K562 (cell line): ENCODE measurements at regions not wholly inside any gene's neighbourhood (a gene's known extent, or its start where the extent isn't known, plus 50 kb on each side); places are given as distances from the start of the nearest gene placed in this dataset.

ENCODE experiments used
- ATAC-seq: fragments of 200-7000 bp; cut with Tn5 transposase; 3 replicates; pipeline ENCODE4 v1.9.1; 2020; ENCODE audit warnings: moderate library complexity
- BruUV-seq: library from RNA; stranded (reverse); fragments of 400-500 nt; replicated peaks from 2 replicates; lab custom pipeline; 2021; lab: Mats Ljungman, UMichigan
- CTCF ChIA-PET: fragments of 300-600 bp; formaldehyde crosslinking; extraction: SDS; loops from one replicate; lab custom pipeline; 2021; ENCODE audit warnings: low intra/inter-chr PET ratio; lab: Yijun Ruan, JAX
- POLR2A ChIA-PET: fragments of 300-600, 350-650 bp; sonication (Branson Sonifier 250); formaldehyde crosslinking; extraction: SDS; loops from one replicate; lab custom pipeline; 2021; ENCODE audit warnings: antibody characterized with exemption, inconsistent platforms; lab: Yijun Ruan, JAX
- DNase-seq, 4 experiments: peaks; one replicate each; pipeline versions ENCODE4 v3.0.0 to v3.0.0-alpha.2; 2011 to 2018; ENCODE audit warnings: low spot score in 3 of 4, mixed read lengths in 3 of 4; ENCODE audit errors: extremely low read depth in 1 of 4
- FAIRE-seq: peaks from 2 replicates; lab custom pipeline; 2011; peaks lifted over from hg19 to GRCh38; lab: Jason Lieb, UNC
- H2AFZ ChIP-seq: 2 replicates; pipeline ENCODE4 v1.6.0; 2011; ENCODE audit warnings: low read depth, low read length, control low read depth, inconsistent platforms
- H3K27ac ChIP-seq: fragments of 200-600 bp; 3 replicates; pipeline ENCODE4 v1.8.0; 2011; ENCODE audit warnings: low read depth, mild to moderate bottlenecking, control low read depth, inconsistent platforms, low read length, moderate library complexity, mixed read lengths; ENCODE audit errors: extremely low read depth
- H3K27me3 ChIP-seq, 2 experiments: fragments of 300-600 bp in 1 of 2; 2 replicates in 1 of 2; 3 replicates in 1 of 2; pipeline versions ENCODE4 v1.6.0 to v1.8.0; 2011; ENCODE audit warnings: inconsistent platforms in 2 of 2, low read length in 2 of 2, mild to moderate bottlenecking in 1 of 2, mixed read lengths in 1 of 2, moderate library complexity in 1 of 2; ENCODE audit not compliant: control insufficient read depth in 2 of 2, insufficient read depth in 2 of 2
- H3K36me3 ChIP-seq: fragments of 300-600 bp; 3 replicates; pipeline ENCODE4 v1.8.0; 2011; ENCODE audit warnings: mild to moderate bottlenecking, low read length, inconsistent platforms; ENCODE audit not compliant: control insufficient read depth, insufficient read depth
- H3K4me1 ChIP-seq, 2 experiments: fragments of 200-600 bp in 1 of 2; replicated peaks in 1 of 2; 2 replicates in 1 of 2; 3 replicates in 1 of 2; pipeline versions ENCODE4 v1.5.1 to v1.8.0; 2011; ENCODE audit warnings: inconsistent platforms in 2 of 2, low read length in 2 of 2, mild to moderate bottlenecking in 1 of 2, mixed read lengths in 1 of 2, moderate library complexity in 1 of 2; ENCODE audit not compliant: control insufficient read depth in 2 of 2, insufficient read depth in 2 of 2
- H3K4me2 ChIP-seq: 2 replicates; pipeline ENCODE4 v1.6.1; 2011; ENCODE audit warnings: low read length, control low read depth, inconsistent platforms, mixed read lengths; ENCODE audit not compliant: insufficient read depth
- H3K4me3 ChIP-seq: fragments of 200-600 bp; sonication (generic), shearing (Covaris generic); 2 replicates; pipeline ENCODE4 v1.5.1; 2016; ENCODE audit warnings: control low read depth, inconsistent platforms
- H3K79me2 ChIP-seq: fragments of 200-600 bp; 3 replicates; pipeline ENCODE4 v1.8.0; 2011; ENCODE audit warnings: low read length, inconsistent platforms; ENCODE audit not compliant: control insufficient read depth, insufficient read depth
- H3K9ac ChIP-seq, 2 experiments: 2 replicates each; pipeline versions ENCODE4 v1.6.0 to v1.6.1; 2011; ENCODE audit warnings: low read depth in 2 of 2, low read length in 2 of 2, control low read depth in 1 of 2, inconsistent platforms in 1 of 2, mild to moderate bottlenecking in 1 of 2, mixed read lengths in 1 of 2; ENCODE audit not compliant: insufficient read depth in 1 of 2
- H3K9me1 ChIP-seq: one replicate; pipeline ENCODE4 v1.6.0; 2011; ENCODE audit warnings: inconsistent platforms, mild to moderate bottlenecking, low read length, moderate library complexity; ENCODE audit not compliant: control insufficient read depth, insufficient read depth
- H3K9me3 ChIP-seq: replicated peaks from 2 replicates; pipeline ENCODE4 v1.5.1; 2011; ENCODE audit warnings: low read depth, low read length, inconsistent platforms; ENCODE audit not compliant: control insufficient read depth, insufficient read depth
- H4K20me1 ChIP-seq: replicated peaks from 2 replicates; pipeline ENCODE4 v1.6.1; 2011; ENCODE audit warnings: low read length, inconsistent platforms, mixed read lengths; ENCODE audit not compliant: control insufficient read depth, insufficient read depth
- ZNF561 ChIP-seq: fragments of 450-650 bp; formaldehyde crosslinking; conservative IDR thresholded peaks from 2 replicates; pipeline ENCODE4 v1.4.0; 2020; ENCODE audit warnings: mild to moderate bottlenecking, moderate library complexity
- WGBS: fragments of 100-300 bp; shearing (Covaris generic); methylation state at CpG from one replicate; pipeline ENCODE4 v1.1.6; 2016; ENCODE audit warnings: low coverage, mixed read lengths; ENCODE audit not compliant: insufficient coverage; ENCODE audit errors: missing lambda C conversion rate; 5-methylcytosine and 5-hydroxymethylcytosine counted together
- in situ Hi-C: fragments of 300-500 bp; cut with MboI; formaldehyde crosslinking; loops from 4 replicates; pipeline ENCODE4 v1.15.0; 2018; ENCODE audit warnings: inconsistent platforms, mixed read lengths
- intact Hi-C: fragments of 100-400 bp; cut with micrococcal nuclease; formaldehyde crosslinking; loops from 2 replicates; pipeline ENCODE4 v1.14.2; 2022
- TF ChIP-seq, protein P1 (sequence below), 3 experiments: IDR thresholded peaks in 2 of 3; conservative IDR thresholded peaks in 1 of 3; 2 replicates each; pipeline ENCODE4 v1.5.1; 2011 to 2012; ENCODE audit warnings: low read length in 3 of 3, mild to moderate bottlenecking in 3 of 3, control low read depth in 2 of 3, improper control_type of control experiment in 1 of 3, inconsistent platforms in 1 of 3, low read depth in 1 of 3, mixed read lengths in 1 of 3, moderate library complexity in 1 of 3; ENCODE audit not compliant: insufficient read depth in 2 of 3
- TF ChIP-seq, protein P2 (sequence below): fragments of 250-450 bp; sonication (Bioruptor Pico); IDR thresholded peaks from 2 replicates; pipeline ENCODE4 v1.5.0; 2021
- TF ChIP-seq, protein P3 (sequence below): sonication (generic); formaldehyde crosslinking; IDR thresholded peaks from 2 replicates; pipeline ENCODE4 v1.8.1; 2023; ENCODE audit warnings: missing genetic modification reagents, mild to moderate bottlenecking, borderline replicate concordance

DNA sequence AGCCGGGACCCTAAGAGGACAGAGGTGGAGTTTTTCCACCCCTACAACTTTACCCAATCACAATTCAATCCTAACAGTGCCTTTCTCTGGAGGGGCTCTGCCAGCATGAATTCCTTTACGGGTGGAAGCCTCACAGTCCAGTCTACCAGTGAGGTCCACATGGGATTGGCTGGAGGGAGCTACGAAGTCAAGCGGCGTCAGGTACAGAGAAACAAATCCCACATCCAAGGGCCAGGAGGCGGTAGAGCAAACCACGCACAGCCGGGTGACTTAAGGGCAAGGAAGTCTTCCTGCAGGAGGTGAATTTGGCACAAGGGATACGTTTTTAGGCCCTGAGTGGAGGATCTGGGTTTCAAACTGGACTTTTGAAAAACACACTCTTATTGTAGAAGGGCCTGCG lies 199.6 kb downstream of the UQCRFS1 start:
- BruUV-seq = no TSS peak
- Histone ChIP-seq H3K27me3 (peaks cover 2 to 26% of the 10 kb centered on the region in 2 experiments; a peak in 4 of 5 replicates), H3K36me3 (no peaks in the 10 kb centered on the region), H3K4me2 (no peak overlapping the region), H2AFZ (no peak overlapping the region), H3K4me3 (no peak overlapping the region), H4K20me1 (no peaks in the 10 kb centered on the region), H3K4me1 (no peaks in the 10 kb centered on the region), H3K9ac (no peak overlapping the region), H3K9me3 (no peaks in the 10 kb centered on the region), H3K9me1 (no peaks in the 10 kb centered on the region), H3K79me2 (no peaks in the 10 kb centered on the region), H3K27ac (no peak overlapping the region)
- intact Hi-C loops = no loop called here
- DNase-seq (peak in 1 of 4 experiments; percentile 14), ATAC-seq (peak; percentile 60; the same call in 1 of the 3 replicates), FAIRE-seq (no peak)
- TF ChIP-seq ZNF561 = no peak
- TF ChIP-seq, protein P1, sequence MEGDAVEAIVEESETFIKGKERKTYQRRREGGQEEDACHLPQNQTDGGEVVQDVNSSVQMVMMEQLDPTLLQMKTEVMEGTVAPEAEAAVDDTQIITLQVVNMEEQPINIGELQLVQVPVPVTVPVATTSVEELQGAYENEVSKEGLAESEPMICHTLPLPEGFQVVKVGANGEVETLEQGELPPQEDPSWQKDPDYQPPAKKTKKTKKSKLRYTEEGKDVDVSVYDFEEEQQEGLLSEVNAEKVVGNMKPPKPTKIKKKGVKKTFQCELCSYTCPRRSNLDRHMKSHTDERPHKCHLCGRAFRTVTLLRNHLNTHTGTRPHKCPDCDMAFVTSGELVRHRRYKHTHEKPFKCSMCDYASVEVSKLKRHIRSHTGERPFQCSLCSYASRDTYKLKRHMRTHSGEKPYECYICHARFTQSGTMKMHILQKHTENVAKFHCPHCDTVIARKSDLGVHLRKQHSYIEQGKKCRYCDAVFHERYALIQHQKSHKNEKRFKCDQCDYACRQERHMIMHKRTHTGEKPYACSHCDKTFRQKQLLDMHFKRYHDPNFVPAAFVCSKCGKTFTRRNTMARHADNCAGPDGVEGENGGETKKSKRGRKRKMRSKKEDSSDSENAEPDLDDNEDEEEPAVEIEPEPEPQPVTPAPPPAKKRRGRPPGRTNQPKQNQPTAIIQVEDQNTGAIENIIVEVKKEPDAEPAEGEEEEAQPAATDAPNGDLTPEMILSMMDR (IDR thresholded peaks at IDR 0.05 in 2 of 3, conservative IDR thresholded peaks at IDR 0.05 in 1 of 3; ENCODE audit: insufficient read depth in 2 of 3, low read depth in 1 of 3, low read length in 3 of 3) = 0 out of 6 replicates have a peak, but pooled peaks of 1 of the 3 experiments have one; percentile 12
- in situ Hi-C loops = no loop called here
- 2% methylated on average over 10 of the region's 10 CpGs for WGBS
- CTCF ChIA-PET = no interaction called here
- POLR2A ChIA-PET = interaction anchor here (1.2 to 2.9 kb wide), 2 partner anchors 10 to 11 kb away, joined by 3 to 12 read pairs; no protein-coding TSS in a partner anchor

DNA sequence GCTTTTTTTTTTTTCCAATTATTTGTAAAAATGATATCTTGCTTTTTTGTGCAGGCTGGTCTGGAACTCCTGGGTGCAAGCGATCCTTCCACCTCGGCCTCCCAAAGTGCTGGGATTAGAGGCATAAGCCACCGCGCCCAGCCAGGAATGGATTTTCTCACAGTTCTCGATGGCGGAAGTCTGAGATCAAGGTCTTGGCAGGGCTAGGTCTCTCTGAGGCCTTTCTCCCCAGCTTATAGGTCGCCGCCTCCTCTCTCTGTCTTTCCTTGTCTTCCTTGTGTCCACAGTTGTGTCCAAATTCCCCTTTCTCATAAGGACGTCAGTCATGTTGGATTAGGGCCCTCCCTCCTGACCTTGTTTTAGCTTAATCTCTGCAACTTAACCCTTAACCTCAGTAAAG lies 200.5 kb downstream of the UQCRFS1 start:
- H3K36me3 ChIP-seq = no peaks in the 10 kb centered on the region
- 1% methylated on average over 9 of the region's 9 CpGs for WGBS
- H2AFZ ChIP-seq = no peak overlapping the region
- H3K27ac ChIP-seq = no peak overlapping the region
- no peak for DNase-seq
- no peak overlapping the region for H3K9ac ChIP-seq
- H3K79me2 ChIP-seq = no peaks in the 10 kb centered on the region
- POLR2A ChIA-PET = interaction anchor here (1.0 kb wide), 1 partner anchor 10 kb away, joined by 4 read pairs; no protein-coding TSS in a partner anchor
- no peaks in the 10 kb centered on the region for H3K4me1 ChIP-seq
- intact Hi-C loops = no loop called here
- H3K9me1 ChIP-seq = no peaks in the 10 kb centered on the region
- H3K27me3 ChIP-seq = peaks cover 2 to 26% of the 10 kb centered on the region in 2 experiments; a peak in 4 of 5 replicates
- H4K20me1 ChIP-seq = no peaks in the 10 kb centered on the region
- TF ChIP-seq, protein P2, sequence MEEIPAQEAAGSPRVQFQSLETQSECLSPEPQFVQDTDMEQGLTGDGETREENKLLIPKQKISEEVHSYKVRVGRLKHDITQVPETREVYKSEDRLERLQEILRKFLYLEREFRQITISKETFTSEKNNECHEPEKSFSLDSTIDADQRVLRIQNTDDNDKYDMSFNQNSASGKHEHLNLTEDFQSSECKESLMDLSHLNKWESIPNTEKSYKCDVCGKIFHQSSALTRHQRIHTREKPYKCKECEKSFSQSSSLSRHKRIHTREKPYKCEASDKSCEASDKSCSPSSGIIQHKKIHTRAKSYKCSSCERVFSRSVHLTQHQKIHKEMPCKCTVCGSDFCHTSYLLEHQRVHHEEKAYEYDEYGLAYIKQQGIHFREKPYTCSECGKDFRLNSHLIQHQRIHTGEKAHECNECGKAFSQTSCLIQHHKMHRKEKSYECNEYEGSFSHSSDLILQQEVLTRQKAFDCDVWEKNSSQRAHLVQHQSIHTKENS (CRISPR knock-in tag) = no peak
- TF ChIP-seq, protein P3, sequence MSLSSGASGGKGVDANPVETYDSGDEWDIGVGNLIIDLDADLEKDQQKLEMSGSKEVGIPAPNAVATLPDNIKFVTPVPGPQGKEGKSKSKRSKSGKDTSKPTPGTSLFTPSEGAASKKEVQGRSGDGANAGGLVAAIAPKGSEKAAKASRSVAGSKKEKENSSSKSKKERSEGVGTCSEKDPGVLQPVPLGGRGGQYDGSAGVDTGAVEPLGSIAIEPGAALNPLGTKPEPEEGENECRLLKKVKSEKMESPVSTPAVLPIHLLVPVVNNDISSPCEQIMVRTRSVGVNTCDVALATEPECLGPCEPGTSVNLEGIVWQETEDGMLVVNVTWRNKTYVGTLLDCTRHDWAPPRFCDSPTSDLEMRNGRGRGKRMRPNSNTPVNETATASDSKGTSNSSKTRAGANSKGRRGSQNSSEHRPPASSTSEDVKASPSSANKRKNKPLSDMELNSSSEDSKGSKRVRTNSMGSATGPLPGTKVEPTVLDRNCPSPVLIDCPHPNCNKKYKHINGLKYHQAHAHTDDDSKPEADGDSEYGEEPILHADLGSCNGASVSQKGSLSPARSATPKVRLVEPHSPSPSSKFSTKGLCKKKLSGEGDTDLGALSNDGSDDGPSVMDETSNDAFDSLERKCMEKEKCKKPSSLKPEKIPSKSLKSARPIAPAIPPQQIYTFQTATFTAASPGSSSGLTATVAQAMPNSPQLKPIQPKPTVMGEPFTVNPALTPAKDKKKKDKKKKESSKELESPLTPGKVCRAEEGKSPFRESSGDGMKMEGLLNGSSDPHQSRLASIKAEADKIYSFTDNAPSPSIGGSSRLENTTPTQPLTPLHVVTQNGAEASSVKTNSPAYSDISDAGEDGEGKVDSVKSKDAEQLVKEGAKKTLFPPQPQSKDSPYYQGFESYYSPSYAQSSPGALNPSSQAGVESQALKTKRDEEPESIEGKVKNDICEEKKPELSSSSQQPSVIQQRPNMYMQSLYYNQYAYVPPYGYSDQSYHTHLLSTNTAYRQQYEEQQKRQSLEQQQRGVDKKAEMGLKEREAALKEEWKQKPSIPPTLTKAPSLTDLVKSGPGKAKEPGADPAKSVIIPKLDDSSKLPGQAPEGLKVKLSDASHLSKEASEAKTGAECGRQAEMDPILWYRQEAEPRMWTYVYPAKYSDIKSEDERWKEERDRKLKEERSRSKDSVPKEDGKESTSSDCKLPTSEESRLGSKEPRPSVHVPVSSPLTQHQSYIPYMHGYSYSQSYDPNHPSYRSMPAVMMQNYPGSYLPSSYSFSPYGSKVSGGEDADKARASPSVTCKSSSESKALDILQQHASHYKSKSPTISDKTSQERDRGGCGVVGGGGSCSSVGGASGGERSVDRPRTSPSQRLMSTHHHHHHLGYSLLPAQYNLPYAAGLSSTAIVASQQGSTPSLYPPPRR = no peak
- TF ChIP-seq, all 486 proteins: peak for 0
- FAIRE-seq (no peak), ATAC-seq (no peak)
- Histone ChIP-seq H3K9me3 (no peaks in the 10 kb centered on the region), H3K4me2 (no peak overlapping the region), H3K4me3 (no peak overlapping the region)
- in situ Hi-C loops = no loop called here
- CTCF ChIA-PET = no interaction called here
- BruUV-seq = no TSS peak
